Inflammatory macrophage treated with lipopolysaccharide for 4 hours (primary cell): ENCODE measurements at regions not wholly inside any gene's neighbourhood (a gene's known extent, or its start where the extent isn't known, plus 50 kb on each side); places are given as distances from the start of the nearest gene placed in this dataset.
A peak's percentile ranks its signal among the peaks of the same experiment; 100 is the strongest.

ENCODE experiments used
- DNase-seq: peaks from one replicate; pipeline ENCODE4 v3.0.0-alpha.2; 2020

DNA sequence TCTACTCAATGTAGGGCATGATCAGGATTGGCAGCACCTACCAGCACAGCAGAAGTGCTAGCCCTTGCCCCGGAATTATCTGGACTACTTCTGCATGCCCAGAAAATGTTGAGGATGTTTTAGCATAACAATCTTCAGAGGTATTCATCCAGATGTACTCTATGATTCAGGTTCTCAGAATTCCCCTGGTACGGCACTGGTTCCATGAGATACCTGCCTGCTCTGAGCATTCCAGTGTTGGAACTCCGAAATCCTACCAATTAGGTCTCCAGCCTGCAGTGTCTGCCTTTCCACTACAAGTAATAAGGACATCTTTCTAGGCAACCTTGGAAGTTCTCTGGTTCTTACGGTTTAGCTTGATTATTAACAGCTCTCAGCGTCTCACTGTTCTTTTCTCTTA is 554.5 kb downstream of the HACE1 start:
- DNase-seq: no peak

DNA sequence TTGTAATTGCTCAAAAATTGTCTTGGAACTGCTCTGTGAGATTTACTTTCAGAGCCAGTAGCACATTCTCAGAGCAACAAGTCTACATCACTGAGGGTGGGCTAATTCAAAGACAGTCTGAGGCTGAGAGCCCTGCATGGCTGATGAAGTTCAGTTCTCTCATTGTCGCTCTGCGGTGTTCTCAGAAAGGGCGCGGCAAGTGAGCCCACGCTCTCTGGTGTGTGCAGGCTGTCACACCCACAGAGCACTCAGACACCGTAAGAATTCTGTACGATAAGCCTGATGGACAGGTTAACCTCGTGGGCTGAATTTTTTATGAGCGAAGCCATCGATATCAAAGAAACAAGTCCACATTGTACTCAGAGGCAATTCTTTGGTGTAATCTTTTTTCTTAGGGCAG is 557.8 kb downstream of the HACE1 start:
- no peak for DNase-seq

DNA sequence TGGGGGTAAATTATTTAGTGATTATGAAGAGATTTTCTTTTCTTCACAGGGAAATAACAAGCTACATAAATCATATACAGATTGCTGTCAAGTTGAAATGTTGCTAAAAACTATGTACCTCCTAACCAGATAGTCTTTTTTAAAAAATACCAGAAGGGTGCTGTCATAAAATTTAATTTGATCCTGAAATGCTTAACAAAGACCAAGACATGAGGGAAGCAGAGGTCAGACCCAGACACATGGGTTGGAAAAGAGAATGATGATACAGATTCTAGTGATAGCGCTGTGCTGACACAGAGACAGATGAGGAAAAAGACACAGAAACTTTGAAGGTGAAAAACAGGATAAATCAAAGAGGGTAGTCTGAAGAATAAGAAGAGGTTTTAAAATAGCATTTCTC is 573.1 kb downstream of the HACE1 start:
- no peak for DNase-seq

DNA sequence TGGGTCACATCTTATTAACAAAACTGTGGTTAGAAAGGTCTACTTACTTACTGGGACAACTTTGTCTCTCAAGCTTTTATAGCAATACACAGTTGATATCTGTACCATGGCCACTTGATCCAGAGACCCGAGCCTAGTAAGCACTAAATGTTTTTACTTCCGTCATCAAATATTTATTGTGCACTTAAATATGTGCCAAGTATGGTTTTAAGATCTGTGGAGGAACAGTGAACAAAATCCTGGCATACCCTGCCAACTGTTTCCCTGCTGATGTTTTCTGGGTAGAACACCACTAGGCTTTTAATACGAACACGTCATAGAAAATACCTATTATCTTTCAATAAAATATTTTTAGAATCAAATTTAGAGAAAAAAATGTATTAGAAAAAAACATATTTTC is 574.8 kb downstream of the HACE1 start:
- DNase-seq: no peak

DNA sequence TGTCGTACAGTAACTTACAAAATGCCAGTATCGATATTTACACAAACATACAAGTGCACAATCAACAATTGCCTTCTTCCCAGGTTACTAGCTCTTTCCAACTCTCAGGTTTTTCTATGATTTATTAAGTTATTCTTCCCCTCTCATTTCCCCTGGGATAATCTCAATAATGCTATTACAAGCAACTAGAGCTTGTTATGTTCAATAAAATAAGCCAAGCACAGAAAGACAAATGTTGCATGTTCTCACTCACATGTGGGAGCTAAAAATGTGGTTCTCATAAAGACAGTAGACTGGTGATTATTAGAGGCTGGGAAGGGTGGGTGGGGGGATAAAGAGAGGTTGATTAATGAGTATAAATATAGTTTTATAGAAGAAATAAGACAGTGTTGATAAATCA is 577.1 kb downstream of the HACE1 start:
- no peak for DNase-seq

DNA sequence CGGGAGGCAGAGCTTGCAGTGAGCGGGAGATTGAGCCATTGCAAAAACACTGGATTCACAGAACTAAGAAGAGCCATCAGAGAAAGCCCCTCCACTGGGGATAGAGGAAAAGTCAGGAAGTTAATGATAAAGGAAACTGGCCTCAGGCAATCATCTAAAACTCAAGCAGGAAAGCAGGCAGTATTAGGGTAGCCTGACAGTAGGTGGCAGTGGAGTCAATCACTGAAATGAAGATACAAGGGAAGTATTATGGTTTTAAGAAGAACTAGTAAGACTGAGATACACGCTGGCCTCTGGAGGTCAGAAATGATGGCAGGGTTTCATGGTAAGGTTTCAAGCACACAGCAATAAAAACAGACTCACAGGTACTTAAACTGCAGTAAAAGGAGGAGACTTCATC is 578.3 kb downstream of the HACE1 start:
- peak; percentile 3 for DNase-seq

DNA sequence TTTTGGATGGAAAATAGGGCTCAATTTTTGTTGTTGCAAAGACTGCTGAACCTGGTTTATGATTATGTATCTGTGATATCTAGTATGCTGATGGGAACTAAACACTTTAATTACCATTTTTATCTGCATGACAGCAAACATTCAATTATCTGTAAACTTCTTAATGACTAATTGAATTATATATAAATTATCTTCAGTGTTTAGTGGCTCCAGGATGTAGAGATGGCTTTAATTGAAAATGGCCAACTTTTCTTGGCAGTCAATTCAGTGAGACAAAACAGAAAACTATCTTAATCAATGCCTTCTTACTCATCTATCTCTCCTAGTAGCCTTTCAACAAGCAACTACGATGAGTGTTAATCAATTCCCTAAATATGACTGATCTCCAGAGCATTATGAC is 591.3 kb downstream of the HACE1 start:
- no peak for DNase-seq

DNA sequence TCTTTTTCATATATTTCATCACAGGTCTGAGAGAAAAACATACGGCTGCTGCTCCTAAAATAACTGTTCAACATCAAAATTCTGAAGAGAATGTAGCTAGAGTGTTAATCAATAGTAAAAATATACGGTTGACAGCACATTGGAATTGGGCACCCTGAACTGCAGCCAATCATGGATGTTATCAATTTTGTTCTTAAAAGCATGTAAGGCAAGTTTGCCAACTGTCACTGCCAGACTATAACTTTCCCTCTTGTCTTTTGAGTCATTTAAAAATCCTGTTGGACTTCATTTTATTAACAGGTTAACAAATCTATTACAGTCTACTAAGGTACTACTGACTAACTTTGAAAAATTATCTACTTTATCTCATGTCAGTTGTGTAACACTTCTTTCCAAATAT is 592.8 kb downstream of the HACE1 start:
- no peak for DNase-seq

DNA sequence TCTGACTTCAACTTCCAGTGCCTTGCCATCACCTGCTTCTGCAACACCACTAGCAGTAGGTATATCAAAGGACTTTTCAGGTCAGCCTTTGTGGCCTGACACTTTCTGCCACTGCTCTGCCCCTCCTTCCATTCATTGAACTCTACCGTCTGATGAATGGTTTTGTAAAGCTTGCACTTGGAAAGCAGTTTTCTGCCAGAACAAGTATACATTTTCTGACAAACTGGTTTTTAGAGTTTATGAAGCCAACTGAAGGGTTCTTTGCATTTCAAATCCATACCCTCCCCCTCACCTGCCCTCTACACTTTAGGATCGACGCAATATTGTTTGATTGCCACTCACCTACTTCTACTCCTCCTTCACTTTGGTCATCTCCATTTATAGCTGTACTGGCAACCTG is 603.1 kb downstream of the HACE1 start:
- DNase-seq: no peak

DNA sequence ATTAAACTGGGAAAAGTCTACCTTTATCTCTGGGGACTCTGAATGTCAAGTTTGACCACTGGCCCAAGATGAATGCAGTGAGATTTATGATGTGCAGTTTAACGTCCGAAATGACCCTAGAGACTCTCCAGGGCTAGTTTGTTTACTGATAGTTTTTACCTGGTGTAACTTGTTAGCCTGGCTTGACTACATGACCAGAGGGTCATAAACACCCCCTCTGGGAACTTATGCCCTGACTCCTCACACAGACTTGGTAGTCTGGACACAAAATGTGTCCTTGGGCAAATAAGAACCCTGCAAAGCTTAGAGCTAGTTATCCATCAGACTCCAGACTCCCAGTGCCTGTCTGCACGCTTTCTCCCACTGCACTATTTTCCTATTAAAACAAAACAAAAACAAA is 606.5 kb downstream of the HACE1 start:
- DNase-seq: no peak

DNA sequence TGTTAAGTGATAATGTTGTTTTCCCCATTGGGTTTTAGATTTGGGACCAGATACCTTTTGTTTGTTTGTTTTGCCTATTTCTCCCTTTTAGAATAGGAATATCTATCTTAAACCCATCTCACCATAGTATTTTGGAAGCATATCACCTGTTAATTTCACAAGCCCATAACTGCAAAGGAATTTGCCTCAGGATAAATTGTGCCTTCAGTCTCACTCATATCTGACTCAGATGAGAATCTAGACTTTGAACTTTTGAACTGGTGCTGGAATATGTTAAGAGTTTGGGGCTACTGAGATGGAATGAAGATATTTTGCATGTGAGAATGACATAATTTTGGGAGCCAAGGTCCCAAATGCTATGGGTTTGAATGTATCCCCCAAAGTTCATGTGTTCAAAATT is 607.4 kb downstream of the HACE1 start:
- no peak for DNase-seq

DNA sequence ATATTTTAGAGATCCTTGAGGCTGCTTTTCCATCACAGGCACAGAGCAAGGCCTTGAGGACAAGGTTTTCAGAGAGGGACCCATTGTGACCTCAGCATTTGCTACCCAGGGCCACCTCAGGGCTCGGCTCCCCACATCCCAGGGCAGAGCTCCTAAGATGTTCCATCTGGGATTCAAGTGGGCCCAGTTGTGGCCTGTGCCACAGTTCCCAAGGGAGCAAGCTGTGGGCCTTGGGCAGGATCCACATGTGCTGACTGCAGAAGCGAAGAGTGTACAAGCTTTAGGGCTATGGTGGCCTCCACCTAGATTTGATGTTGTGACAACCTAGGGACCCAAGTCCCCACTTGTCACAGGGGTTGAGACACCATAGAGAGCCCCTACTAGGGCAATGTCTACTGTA is 608.1 kb downstream of the HACE1 start:
- no peak for DNase-seq

DNA sequence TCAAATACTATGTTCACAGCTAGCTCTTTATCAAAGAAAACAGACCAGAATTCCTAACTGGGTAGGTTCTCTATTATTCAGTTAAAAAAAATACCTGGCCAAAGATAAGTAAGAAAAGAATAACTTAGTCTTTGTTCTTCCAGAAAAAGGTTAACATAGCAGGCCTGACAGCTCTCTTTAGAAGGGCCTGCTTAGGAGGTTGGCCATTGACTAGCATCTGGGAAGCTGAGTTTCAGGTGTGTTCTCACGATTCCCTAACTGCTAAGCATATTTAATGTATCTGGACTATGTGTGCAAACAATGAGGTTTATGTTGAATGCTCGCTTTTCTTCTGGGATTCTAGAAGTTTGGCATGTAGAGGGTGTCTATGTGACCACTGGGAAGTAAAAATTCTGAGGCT is 618.9 kb downstream of the HACE1 start:
- no peak for DNase-seq

DNA sequence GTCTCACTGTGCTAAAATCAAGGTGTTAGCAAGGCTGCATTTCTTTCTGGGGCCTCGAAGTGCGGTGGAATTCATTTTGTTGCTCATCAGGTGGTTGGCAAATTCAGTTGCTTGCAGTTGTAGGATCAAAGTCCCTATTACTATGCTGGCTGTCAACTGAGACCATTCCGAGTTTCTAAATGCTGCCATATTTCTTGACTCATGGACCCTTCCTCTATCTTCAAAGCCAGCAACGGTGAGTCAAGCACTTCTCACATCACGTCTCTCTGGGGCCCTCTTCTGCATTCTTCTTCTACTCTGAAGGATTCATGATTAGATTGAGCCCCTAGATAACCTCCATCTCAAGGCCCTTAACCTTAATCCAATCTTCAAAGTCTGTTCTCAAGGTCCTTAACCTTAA is 619.7 kb downstream of the HACE1 start:
- DNase-seq: no peak

DNA sequence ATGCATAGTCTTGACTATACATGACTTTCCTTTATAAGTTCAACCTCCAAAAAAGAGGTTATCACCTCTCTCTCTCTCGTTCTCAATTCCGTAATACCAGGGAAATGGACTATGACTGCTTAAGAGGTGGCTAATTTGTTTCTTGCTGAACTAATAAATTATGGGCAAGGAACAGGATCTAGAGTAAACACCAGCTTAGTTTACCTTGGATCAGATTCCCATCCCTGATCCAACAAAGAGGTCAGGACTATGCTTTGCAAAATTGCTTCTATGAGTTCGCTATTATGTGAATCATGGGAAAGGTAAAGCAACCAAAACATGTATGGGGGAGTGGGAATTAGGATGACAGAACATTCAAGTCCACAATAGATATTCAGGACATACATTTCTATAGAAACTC is 630.7 kb downstream of the HACE1 start:
- DNase-seq: no peak

DNA sequence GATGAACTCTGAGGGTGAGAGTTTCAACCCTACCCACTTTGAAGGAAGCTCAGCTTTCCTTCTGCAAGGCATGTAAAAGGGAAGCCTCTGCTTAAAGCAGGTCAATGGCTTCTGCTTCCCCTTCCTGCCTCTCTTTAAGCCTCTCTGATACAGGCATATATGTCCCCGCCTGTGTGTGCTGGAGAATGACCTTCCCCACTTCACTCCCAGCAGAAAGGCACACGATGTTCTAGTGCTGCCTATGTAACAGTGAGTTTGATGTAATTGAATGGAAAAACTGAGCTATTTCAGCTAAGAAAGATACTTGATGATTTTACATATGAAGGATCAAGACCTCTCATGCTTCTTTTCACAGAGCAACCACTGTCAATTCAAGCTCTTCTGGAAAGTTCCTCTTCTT is 632.2 kb downstream of the HACE1 start:
- no peak for DNase-seq

DNA sequence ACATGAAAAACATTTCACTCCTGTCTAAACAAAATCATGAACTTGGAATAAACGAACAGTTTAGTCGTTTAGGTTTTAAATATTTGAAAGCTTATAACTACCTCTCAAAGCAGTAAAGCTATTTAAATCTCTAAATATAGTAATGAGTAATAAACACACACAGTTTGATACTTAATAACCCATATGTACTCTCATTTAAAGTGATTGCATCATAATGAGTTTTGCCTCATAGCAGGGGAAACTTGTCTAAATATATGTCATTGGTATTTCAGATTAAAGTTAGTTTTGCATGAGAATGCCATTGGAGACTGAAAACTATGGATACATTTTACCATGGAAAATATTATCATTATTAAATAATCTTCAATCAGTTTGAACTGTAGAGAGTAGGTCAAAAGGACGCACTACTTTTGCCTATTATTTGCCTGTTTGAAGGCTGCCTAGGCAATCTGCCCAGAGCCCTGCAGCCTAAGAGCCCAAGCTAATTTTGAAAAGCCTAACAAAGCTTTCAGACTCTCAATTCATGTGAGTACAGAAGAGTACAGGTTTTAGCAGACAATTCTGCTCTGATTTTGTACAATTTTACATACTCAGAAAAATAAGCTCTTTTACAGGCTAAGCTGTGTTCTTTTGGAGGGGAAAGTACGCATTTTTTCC is 632.8 kb downstream of the HACE1 start:
- no peak for DNase-seq

DNA sequence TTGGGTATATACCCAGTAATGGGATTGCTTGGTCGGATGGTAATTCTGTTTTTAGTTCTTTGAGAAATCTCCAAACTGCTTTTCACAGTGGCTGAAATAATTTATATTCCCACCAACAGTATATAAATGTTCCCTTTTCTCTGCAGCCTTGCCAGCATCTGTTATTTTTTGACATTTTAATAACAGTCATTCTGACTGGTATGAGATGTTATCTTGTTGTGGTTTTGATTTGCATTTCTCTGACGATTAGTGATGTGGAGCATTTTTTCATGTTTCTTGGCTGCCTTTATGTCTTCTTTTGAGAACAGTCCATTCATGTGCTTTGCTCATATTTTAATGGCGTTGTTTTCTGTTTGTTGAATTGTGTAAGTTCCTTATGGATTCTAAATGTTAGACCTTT is 641.6 kb downstream of the HACE1 start:
- no peak for DNase-seq

DNA sequence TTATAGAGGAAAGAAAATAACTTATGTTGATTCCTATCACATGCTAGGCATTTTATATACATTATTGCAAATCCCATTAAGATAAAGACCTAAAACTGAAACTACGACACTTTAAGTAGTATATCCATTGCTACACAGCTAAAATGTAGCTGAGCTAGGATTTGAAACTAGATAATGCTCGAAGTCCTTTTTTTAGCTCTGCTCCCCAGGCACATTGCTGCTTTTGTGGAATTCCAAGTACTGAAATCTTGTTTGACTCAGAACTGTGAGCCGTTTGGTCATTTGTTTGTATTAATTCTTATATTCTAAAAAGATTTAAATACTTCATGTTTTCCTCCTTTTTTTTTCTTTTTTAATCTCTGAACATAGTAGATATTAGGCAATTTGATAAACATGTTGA is 644.8 kb downstream of the HACE1 start:
- no peak for DNase-seq

DNA sequence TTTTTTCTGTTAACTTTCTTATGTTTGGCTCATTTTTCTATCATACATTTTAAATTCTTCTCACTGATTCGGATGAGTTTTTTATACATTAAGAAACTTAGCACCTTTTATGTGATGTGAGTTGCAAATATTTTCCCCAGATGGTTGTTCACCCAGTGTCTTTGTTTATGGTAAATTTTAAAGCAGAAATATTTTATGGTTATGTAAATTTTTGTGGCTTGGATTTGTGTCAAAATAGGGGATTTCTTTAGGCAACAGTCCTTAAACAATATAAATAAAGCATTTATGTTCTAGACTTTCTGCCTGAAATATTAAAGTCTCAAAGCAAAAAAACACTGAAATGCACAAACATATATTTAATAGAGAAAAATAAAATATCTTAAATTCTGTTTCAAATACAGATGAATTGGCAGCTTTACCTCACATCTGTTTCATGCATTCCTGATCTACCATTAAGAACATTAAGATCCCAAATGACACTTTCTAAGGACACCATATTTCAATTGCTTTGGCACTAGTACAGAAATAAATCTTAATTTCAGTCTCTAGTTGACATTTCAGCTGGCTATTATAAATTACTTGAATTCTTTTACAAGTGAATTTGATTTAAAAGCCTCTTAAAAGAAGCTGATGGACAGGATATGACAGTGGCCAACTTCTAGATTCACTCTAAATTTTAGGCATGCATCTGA is 646.6 kb downstream of the HACE1 start:
- no peak for DNase-seq

DNA sequence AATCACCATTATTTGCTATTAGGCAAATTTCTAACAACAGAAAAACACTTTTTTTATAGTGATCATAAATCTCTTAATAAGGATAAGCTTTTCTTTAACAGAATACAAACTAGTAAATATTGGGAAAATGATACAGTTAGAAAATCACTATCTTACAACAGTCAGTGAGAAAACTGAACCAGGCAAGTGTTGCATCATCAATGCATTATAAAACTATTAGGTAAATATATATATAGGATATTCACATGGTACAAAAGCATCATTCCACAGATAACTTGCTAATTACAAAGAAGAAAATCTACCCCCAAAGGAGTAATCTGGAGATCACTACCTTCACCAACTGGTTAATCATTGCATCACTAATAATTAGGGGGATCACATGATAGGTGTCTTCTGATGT is 652.1 kb downstream of the HACE1 start:
- no peak for DNase-seq

DNA sequence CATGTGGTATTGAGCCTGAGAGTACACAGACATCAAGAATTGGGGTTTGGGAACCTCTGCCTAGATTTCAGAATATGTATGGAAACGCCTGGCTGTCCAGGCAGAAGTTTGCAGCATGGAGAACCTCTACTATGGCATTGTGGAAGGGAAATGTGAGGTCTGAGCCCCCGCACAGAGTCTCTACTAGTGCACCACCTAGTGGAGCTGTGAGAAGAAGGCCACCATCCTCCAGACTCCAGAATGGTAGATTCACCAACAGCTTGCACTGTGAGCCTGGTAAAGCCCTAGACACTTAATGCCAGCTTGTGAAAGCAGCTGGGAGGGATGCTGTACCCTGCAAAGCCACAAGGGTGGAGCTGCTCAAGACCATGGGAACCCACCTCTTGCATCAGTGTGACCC is 658.2 kb downstream of the HACE1 start:
- no peak for DNase-seq

DNA sequence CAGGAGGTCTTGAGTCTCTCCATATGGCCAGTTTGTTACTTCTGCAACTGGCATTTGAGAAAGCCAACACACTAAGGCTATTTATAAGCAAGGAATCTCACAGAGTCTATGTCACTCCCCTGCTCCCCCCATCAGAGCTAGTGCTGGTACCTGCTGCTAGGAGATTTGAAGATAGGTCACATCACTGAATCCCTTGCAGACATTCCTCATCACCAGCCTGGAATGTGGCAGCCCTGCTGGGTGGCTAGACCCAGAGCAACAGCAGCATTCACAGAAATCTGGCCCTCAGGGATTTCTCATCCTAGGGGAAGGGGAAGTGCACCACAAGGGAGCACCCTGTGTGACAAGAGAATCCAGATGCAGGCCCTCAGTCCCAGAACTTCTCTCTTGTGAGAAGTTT is 672.1 kb downstream of the HACE1 start:
- no peak for DNase-seq

DNA sequence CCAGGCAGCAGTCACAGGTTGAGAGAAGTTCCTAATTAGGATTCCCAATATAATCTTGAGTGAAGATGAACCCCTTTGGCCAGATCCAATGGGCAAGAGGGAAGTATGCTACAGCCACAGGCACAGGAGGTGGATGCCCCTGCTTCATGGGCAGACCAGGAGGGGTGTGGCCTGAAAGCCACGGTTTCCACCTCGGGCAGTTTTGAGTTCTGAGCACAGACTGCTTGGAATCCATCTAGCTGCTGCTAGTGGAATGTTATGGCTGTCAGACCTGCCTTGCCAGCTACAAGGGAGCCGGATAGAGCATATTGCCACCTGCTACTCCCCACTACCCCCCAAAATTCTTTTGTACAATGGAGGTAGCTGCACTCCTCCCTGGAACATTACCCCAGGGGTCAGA is 672.9 kb downstream of the HACE1 start:
- DNase-seq: no peak

DNA sequence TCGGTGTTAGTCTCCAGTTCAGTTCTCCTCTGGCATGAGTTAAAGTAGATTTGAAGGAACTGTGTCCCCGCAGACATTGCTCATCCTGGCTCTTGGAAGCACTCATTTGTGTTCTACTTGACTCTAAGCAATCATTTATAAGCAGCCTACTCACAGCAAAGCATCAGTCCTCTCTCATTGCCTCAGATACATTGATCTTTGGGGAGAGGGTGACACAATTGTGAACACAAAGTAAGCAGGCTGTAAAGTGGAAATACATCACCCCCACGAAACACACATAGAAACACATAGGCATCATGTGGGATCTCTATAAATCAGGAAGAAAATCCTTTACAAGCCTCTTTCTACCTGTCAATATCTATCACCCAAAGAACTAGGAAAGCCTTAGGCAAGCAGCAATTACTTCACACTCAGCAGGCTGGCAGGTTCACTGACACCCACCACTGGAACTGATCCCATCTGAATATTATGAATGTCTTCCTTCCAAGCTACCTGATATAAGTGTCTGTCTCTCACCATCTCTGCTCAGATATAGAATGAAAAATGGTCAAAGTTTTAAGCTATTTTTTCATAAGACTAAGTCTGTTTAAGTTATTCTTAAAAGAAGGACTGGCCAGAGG is 675.8 kb downstream of the HACE1 start:
- no peak for DNase-seq
